GM06990 (cell line): ENCODE measurements at regions not wholly inside any gene's neighbourhood (a gene's known extent, or its start where the extent isn't known, plus 50 kb on each side); places are given as distances from the start of the nearest gene placed in this dataset.

Source experiments
- DNase-seq: peaks from one replicate; pipeline ENCODE4 v3.0.0-alpha.2; 2011; ENCODE audit not compliant: insufficient read length; ENCODE audit errors: extremely low read depth
- H3K27me3 ChIP-seq: replicated peaks from 2 replicates; pipeline ENCODE4 v1.6.0; 2011; ENCODE audit warnings: low read length; ENCODE audit not compliant: control insufficient read depth, insufficient read depth
- H3K36me3 ChIP-seq: 2 replicates; pipeline ENCODE4 v1.5.1; 2011; ENCODE audit warnings: low read length; ENCODE audit not compliant: control insufficient read depth, insufficient read depth
- H3K4me3 ChIP-seq: replicated peaks from 2 replicates; pipeline ENCODE4 v1.5.1; 2011; ENCODE audit warnings: low read depth, mild to moderate bottlenecking, control low read depth, low read length
- TF ChIP-seq, protein P1 (sequence below): IDR thresholded peaks from 2 replicates; pipeline ENCODE4 v1.5.1; 2011; ENCODE audit warnings: low read length, control low read depth, mild to moderate bottlenecking, inconsistent platforms; ENCODE audit not compliant: insufficient read depth, poor library complexity, severe bottlenecking

GRCh38 chr2:215680605-215681598 lies 245.0 kb upstream of the FN1 start:
- DNase-seq = peak; percentile 31
- Histone ChIP-seq H3K27me3 (no peaks in the 10 kb centered on the region; the same call in 1 of the 2 replicates), H3K4me3 (no peak overlapping the region), H3K36me3 (no peaks in the 10 kb centered on the region)
- TF ChIP-seq, protein P1, sequence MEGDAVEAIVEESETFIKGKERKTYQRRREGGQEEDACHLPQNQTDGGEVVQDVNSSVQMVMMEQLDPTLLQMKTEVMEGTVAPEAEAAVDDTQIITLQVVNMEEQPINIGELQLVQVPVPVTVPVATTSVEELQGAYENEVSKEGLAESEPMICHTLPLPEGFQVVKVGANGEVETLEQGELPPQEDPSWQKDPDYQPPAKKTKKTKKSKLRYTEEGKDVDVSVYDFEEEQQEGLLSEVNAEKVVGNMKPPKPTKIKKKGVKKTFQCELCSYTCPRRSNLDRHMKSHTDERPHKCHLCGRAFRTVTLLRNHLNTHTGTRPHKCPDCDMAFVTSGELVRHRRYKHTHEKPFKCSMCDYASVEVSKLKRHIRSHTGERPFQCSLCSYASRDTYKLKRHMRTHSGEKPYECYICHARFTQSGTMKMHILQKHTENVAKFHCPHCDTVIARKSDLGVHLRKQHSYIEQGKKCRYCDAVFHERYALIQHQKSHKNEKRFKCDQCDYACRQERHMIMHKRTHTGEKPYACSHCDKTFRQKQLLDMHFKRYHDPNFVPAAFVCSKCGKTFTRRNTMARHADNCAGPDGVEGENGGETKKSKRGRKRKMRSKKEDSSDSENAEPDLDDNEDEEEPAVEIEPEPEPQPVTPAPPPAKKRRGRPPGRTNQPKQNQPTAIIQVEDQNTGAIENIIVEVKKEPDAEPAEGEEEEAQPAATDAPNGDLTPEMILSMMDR = no peak

DNA sequence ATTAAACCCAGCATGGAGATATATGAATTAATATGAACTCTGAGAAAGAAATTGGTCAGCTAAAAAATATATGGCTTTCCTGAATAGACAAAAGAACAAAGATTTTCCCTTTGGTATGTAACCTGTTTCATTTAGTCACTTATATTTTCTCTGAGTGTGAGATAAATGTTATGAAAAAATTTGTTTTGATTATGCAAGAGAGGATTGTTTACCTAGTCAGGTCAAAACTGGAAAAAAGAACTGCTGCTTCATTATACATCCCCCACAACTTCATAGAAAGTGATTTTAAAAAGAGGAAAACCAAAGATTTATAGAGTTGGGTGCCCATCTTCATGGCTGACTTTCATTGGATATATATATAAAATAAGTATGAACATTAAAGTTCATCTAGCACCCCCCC lies 242.2 kb upstream of the FN1 start:
- Histone ChIP-seq H3K27me3 (no peaks in the 10 kb centered on the region), H3K4me3 (no peak overlapping the region), H3K36me3 (no peaks in the 10 kb centered on the region)
- TF ChIP-seq, protein P1 = no peak
- DNase-seq = no peak

DNA sequence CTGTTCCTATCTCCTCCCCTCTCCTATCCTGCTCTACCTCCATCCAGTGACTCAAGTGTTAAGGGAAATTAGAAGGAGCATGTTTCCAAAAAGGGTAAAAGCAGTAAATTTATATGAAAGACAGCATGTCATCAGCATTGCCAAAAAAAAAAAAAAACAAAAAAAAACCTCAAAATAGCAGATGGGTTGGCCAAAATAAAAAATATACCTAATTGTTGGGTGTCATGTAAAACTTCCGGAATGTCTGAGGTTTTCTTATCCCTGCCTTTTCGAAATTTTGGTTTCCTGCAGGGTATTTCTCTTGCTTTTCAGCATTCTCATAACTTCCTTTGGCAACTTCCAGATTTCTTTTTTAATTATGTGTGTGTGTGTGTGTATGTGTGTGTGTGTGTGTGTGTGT lies 241.6 kb upstream of the FN1 start:
- TF ChIP-seq, protein P1 = no peak
- Histone ChIP-seq H3K27me3 (no peaks in the 10 kb centered on the region), H3K36me3 (no peaks in the 10 kb centered on the region), H3K4me3 (no peak overlapping the region)
- no peak for DNase-seq

- H3K27me3 ChIP-seq = no peaks in the 10 kb centered on the region
- no peak for DNase-seq
- H3K36me3 ChIP-seq = no peaks in the 10 kb centered on the region
- H3K4me3 ChIP-seq = no peak overlapping the region
- TF ChIP-seq, protein P1 = no peak
These were observed 236.5 kb upstream of the FN1 start for GRCh38 chr2:215672406-215672805.

DNA sequence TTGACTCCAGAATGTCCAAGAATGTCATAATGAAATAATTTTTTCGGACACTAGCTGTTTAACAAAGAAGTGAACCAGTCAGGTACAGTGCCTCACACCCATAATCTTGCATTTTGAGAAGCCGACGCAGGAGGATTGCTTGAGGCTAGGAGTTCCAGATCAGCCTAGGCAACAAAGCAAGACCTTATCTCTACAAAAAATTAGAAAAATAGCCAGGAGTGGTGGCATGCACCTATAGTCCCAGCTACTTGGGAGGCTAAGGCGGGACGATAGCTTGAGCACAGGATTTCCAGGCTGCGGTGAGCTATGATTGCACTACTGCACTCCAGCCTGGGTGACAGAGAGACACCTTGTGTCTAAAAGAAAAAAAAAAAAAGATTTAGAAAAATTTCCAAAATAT lies 235.8 kb upstream of the FN1 start:
- H3K4me3 ChIP-seq = no peak overlapping the region

More for the DNA sequence above, 235.8 kb upstream of the FN1 start:
- TF ChIP-seq, protein P1 = no peak
- Histone ChIP-seq H3K36me3 (no peaks in the 10 kb centered on the region), H3K27me3 (no peaks in the 10 kb centered on the region)
- no peak for DNase-seq
